HEK293 (cell line): ENCODE measurements at regions not wholly inside any gene's neighbourhood (a gene's known extent, or its start where the extent isn't known, plus 50 kb on each side); places are given as distances from the start of the nearest gene placed in this dataset.

ENCODE experiments used
- CTCF ChIA-PET: fragments of 350-600 bp; formaldehyde crosslinking; extraction: SDS; loops from one replicate; lab custom pipeline; 2021; ENCODE audit warnings: antibody characterized with exemption; lab: Yijun Ruan, JAX
- POLR2A ChIA-PET: fragments of 300-600 bp; formaldehyde crosslinking; extraction: SDS; loops from one replicate; lab custom pipeline; 2020; ENCODE audit warnings: antibody characterized with exemption, inconsistent platforms; lab: Yijun Ruan, JAX
- H3K27ac ChIP-seq: fragments of 200-500 bp; sonication (Bioruptor generic); 2 replicates; pipeline ENCODE4 v1.5.1; 2014; ENCODE audit warnings: low read depth, low read length, control low read depth, inconsistent platforms; ENCODE audit errors: extremely low read depth
- H3K36me3 ChIP-seq, 2 experiments: fragments of 200-500 bp in 1 of 2; sonication (Bioruptor generic) in 1 of 2; 1 replicate in 1 of 2; 2 replicates in 1 of 2; pipeline ENCODE4 v1.5.1; 2014 to 2017; ENCODE audit warnings: inconsistent platforms in 2 of 2, low read length in 2 of 2; ENCODE audit not compliant: control insufficient read depth in 2 of 2, insufficient read depth in 1 of 2
- H3K4me1 ChIP-seq: fragments of 200-500 bp; sonication (Bioruptor generic); 2 replicates; pipeline ENCODE4 v1.5.1; 2014; ENCODE audit warnings: mild to moderate bottlenecking, low read length, inconsistent platforms; ENCODE audit not compliant: control insufficient read depth, insufficient read depth
- H3K4me3 ChIP-seq: 2 replicates; pipeline ENCODE4 v1.5.1; 2011; ENCODE audit warnings: low read depth, mild to moderate bottlenecking, control low read depth, low read length, moderate library complexity
- H3K9me3 ChIP-seq: fragments of 200-500 bp; sonication (Bioruptor generic); 2 replicates; pipeline ENCODE4 v1.5.1; 2014; ENCODE audit warnings: low read depth, low read length, inconsistent platforms; ENCODE audit not compliant: control insufficient read depth, insufficient read depth
- GLI2 ChIP-seq: fragments of 450-650 bp; formaldehyde crosslinking; IDR thresholded peaks from 2 replicates; pipeline ENCODE4; 2017; ENCODE audit warnings: missing biosample characterization, missing genetic modification characterization, low read depth, borderline replicate concordance
- PRDM10 ChIP-seq: fragments of 450-650 bp; formaldehyde crosslinking; IDR thresholded peaks from 2 replicates; pipeline ENCODE4 v1.5.1; 2016; ENCODE audit warnings: missing biosample characterization, missing genetic modification characterization
- YY1 ChIP-seq: fragments of 450-650 bp; formaldehyde crosslinking; IDR thresholded peaks from 2 replicates; pipeline ENCODE4 v1.5.1; 2018; ENCODE audit warnings: missing biosample characterization, missing genetic modification characterization
- ZBTB10 ChIP-seq: fragments of 450-650 bp; formaldehyde crosslinking; IDR thresholded peaks from 2 replicates; pipeline ENCODE4 v1.5.1; 2016; ENCODE audit warnings: missing biosample characterization, missing genetic modification characterization
- ZBTB44 ChIP-seq: fragments of 450-650 bp; IDR thresholded peaks from 2 replicates; pipeline ENCODE4 v1.5.1; 2018; ENCODE audit warnings: missing biosample characterization, mild to moderate bottlenecking, missing genetic modification characterization
- ZBTB8A ChIP-seq: fragments of 450-650 bp; formaldehyde crosslinking; IDR thresholded peaks from 2 replicates; pipeline ENCODE4 v1.5.1; 2016; ENCODE audit warnings: missing biosample characterization, missing genetic modification characterization
- ZNF155 ChIP-seq: fragments of 450-650 bp; formaldehyde crosslinking; IDR thresholded peaks from 2 replicates; pipeline ENCODE4 v1.5.1; 2016; ENCODE audit warnings: missing biosample characterization, missing genetic modification characterization
- ZNF248 ChIP-seq: fragments of 450-650 bp; formaldehyde crosslinking; IDR thresholded peaks from 2 replicates; pipeline ENCODE4 v1.5.1; 2017; ENCODE audit warnings: missing biosample characterization, missing genetic modification characterization
- ZNF449 ChIP-seq: fragments of 450-650 bp; formaldehyde crosslinking; IDR thresholded peaks from 2 replicates; pipeline ENCODE4 v1.5.1; 2017; ENCODE audit warnings: missing biosample characterization, mild to moderate bottlenecking, missing genetic modification characterization, moderate library complexity
- ZNF529 ChIP-seq: fragments of 450-650 bp; formaldehyde crosslinking; IDR thresholded peaks from 2 replicates; pipeline ENCODE4 v1.5.1; 2017; ENCODE audit warnings: missing genetic modification characterization, missing biosample characterization; ENCODE audit not compliant: insufficient replicate concordance
- ZNF580 ChIP-seq: fragments of 450-650 bp; formaldehyde crosslinking; IDR thresholded peaks from 2 replicates; pipeline ENCODE4 v1.5.1; 2016; ENCODE audit warnings: missing biosample characterization, missing genetic modification characterization
- ZNF624 ChIP-seq: fragments of 450-650 bp; formaldehyde crosslinking; IDR thresholded peaks from 2 replicates; pipeline ENCODE4 v1.5.1; 2017; ENCODE audit warnings: missing biosample characterization, missing genetic modification characterization
- ZNF645 ChIP-seq: fragments of 450-650 bp; formaldehyde crosslinking; IDR thresholded peaks from 2 replicates; pipeline ENCODE4; 2016; ENCODE audit warnings: missing biosample characterization, missing genetic modification characterization
- ZNF658 ChIP-seq: fragments of 450-650 bp; formaldehyde crosslinking; IDR thresholded peaks from 2 replicates; pipeline ENCODE4; 2016; ENCODE audit warnings: missing biosample characterization, missing genetic modification characterization
- ZNF664 ChIP-seq: fragments of 450-650 bp; formaldehyde crosslinking; IDR thresholded peaks from 2 replicates; pipeline ENCODE4 v1.5.1; 2016; ENCODE audit warnings: missing biosample characterization, missing genetic modification characterization
- ZNF677 ChIP-seq: fragments of 450-650 bp; IDR thresholded peaks from 2 replicates; pipeline ENCODE4 v1.5.0; 2018; ENCODE audit warnings: missing biosample characterization, mild to moderate bottlenecking, missing genetic modification characterization, moderate library complexity
- ZNF701 ChIP-seq: fragments of 450-650 bp; formaldehyde crosslinking; IDR thresholded peaks from 2 replicates; pipeline ENCODE4 v1.5.1; 2016; ENCODE audit warnings: missing biosample characterization, missing genetic modification characterization
- ZNF76 ChIP-seq: fragments of 450-650 bp; formaldehyde crosslinking; IDR thresholded peaks from 2 replicates; pipeline ENCODE4; 2016; ENCODE audit warnings: low read depth, missing biosample characterization, missing genetic modification characterization, borderline replicate concordance
- ZXDB ChIP-seq: fragments of 450-650 bp; formaldehyde crosslinking; IDR thresholded peaks from 2 replicates; pipeline ENCODE4 v1.5.1; 2016; ENCODE audit warnings: missing biosample characterization, missing genetic modification characterization

GRCh38 chr4:178322524-178323183 lies 880.4 kb upstream of the AGA start (continued):
- TF ChIP-seq ZBTB10 (no peak), ZNF155 (tag by site-specific recombination) (no peak), ZNF449 (no peak)
- TF ChIP-seq, all 188 proteins: peak for 0

GRCh38 chr4:178329226-178329872 lies 887.1 kb upstream of the AGA start:
- no peaks in the 10 kb centered on the region for H3K4me1 ChIP-seq
- no peaks in the 10 kb centered on the region for H3K36me3 ChIP-seq
- H3K27ac ChIP-seq, result no peak overlapping the region
- H3K4me3 ChIP-seq, result no peak overlapping the region
- no peaks in the 10 kb centered on the region for H3K9me3 ChIP-seq
- CTCF ChIA-PET, result no interaction called here
- TF ChIP-seq ZNF664 (no peak), ZNF645 (tag by site-specific recombination) (no peak), ZNF529 (tag by site-specific recombination) (no peak), ZBTB8A (tag by site-specific recombination) (no peak), ZNF658 (tag by site-specific recombination) (no peak), GLI2 (no peak), YY1 (tag by site-specific recombination) (no peak), ZNF248 (no peak), ZNF677 (tag by site-specific recombination) (no peak), ZNF701 (no peak), ZXDB (no peak), ZNF624 (tag by site-specific recombination) (no peak), ZNF76 (tag by site-specific recombination) (no peak), PRDM10 (tag by site-specific recombination) (no peak), ZNF580 (tag by site-specific recombination) (no peak), ZBTB44 (no peak)
- POLR2A ChIA-PET, result no interaction called here
